ENCODE measurements at regions not wholly inside any gene's neighbourhood (a gene's known extent, or its start where the extent isn't known, plus 50 kb on each side); places are given as distances from the start of the nearest gene placed in this dataset.
"Not testable (repeated sequence)": the region's sequence is repeated elsewhere in the genome, so short reads cannot be mapped to it uniquely, and the experiment has no call there.

DNA sequence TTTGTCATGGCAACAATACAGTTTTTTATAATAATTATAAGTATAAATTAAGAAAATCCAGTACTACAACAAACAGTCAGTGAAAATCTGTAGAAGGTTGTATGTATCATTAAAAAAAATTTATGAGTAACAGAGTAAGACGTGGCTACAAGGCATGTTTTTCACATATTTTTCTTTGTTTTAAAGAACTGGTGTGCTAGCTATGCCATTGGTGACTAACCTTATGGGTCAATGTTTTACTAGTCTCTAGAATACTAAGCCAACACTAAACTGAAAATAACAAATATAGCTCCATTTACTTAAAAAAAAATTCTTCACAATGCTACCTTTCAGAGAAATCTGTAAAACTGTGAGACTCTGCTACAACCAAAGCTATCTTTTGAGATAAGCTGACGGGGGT lies 261.5 kb downstream of the ADGRL2 start:
- DNase-seq (ENCODE audit: low spot score in 2 of 2) = no peak
- Histone ChIP-seq H3K36me3 (no peaks in the 10 kb centered on the region), H3K4me1 (no peaks in the 10 kb centered on the region), H3K27me3 (no peaks in the 10 kb centered on the region), H3K4me3 (no peak overlapping the region), H3K27ac (no peak overlapping the region), H3K9me3 (no peaks in the 10 kb centered on the region)
- 82% methylated on average over 2 of the region's 2 CpGs for WGBS
- TF ChIP-seq POLR2AphosphoS5 (IDR thresholded peaks at IDR 0.05) (no peak), EP300 (IDR thresholded peaks at IDR 0.05) (no peak), POLR2A (IDR thresholded peaks at IDR 0.05) (no peak)
- TF ChIP-seq, protein P1, sequence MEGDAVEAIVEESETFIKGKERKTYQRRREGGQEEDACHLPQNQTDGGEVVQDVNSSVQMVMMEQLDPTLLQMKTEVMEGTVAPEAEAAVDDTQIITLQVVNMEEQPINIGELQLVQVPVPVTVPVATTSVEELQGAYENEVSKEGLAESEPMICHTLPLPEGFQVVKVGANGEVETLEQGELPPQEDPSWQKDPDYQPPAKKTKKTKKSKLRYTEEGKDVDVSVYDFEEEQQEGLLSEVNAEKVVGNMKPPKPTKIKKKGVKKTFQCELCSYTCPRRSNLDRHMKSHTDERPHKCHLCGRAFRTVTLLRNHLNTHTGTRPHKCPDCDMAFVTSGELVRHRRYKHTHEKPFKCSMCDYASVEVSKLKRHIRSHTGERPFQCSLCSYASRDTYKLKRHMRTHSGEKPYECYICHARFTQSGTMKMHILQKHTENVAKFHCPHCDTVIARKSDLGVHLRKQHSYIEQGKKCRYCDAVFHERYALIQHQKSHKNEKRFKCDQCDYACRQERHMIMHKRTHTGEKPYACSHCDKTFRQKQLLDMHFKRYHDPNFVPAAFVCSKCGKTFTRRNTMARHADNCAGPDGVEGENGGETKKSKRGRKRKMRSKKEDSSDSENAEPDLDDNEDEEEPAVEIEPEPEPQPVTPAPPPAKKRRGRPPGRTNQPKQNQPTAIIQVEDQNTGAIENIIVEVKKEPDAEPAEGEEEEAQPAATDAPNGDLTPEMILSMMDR (IDR thresholded peaks at IDR 0.05) = no peak

DNA sequence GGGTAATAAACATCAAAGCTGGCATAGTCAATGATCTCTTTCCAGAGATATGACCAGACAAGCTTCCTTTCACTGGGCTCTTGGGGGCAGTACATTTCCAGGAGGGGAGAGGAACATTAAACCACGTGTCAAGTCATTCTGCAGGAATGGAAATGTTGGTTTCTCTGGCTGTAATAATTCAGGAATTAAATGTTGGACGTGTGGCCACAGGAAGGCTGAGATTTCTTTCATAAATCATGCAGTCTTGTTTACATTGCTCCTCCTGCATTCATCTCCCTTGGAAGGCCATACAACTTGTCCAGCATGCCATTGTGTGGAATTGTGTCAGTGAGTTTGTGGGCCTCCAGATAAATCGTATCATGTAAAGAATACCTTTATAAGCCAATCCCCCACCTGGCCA lies 259.2 kb downstream of the ADGRL2 start:
- no peak overlapping the region for H3K4me3 ChIP-seq
- no peak overlapping the region for H3K27ac ChIP-seq
- no peak for DNase-seq (ENCODE audit: low spot score in 2 of 2)
- no peaks in the 10 kb centered on the region for H3K36me3 ChIP-seq
- 45% methylated on average over 3 of the region's 3 CpGs for WGBS
- TF ChIP-seq, protein P1 (IDR thresholded peaks at IDR 0.05) = no peak
- no peak for TF ChIP-seq EP300 (IDR thresholded peaks at IDR 0.05)
- TF ChIP-seq POLR2AphosphoS5 (IDR thresholded peaks at IDR 0.05) = no peak
- no peak for TF ChIP-seq POLR2A (IDR thresholded peaks at IDR 0.05)
- no peaks in the 10 kb centered on the region for H3K9me3 ChIP-seq
- H3K27me3 ChIP-seq = no peaks in the 10 kb centered on the region
- H3K4me1 ChIP-seq = no peaks in the 10 kb centered on the region

DNA sequence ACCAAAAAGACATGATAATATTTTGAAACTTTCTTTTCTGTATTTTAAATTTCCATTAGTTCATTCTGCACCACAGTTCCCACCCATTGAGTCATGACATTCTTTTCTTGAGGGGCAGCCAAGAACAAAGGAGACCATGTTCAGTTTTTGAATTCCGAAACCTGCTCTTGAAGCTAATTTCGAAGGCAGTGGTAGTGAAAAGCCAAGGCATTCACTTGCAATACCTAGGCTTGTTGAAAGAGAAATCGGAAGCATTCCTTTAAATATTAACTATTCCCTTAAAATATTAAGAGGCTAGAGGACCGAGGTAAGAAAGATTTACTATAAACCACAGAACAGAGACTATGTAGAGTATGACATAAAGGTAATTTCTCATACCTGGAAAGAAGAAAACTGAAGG lies 256.3 kb downstream of the ADGRL2 start:
- H3K27me3 ChIP-seq = no peaks in the 10 kb centered on the region
- H3K27ac ChIP-seq = no peak overlapping the region
- no peak overlapping the region for H3K4me3 ChIP-seq
- TF ChIP-seq POLR2AphosphoS5 (IDR thresholded peaks at IDR 0.05) (no peak), POLR2A (IDR thresholded peaks at IDR 0.05) (no peak), EP300 (IDR thresholded peaks at IDR 0.05) (no peak)
- TF ChIP-seq, protein P1 (IDR thresholded peaks at IDR 0.05) = no peak
- 84% methylated on average over 4 of the region's 4 CpGs for WGBS
- DNase-seq (ENCODE audit: low spot score in 2 of 2) = no peak
- H3K4me1 ChIP-seq = no peaks in the 10 kb centered on the region
- no peaks in the 10 kb centered on the region for H3K36me3 ChIP-seq
- H3K9me3 ChIP-seq = no peaks in the 10 kb centered on the region

DNA sequence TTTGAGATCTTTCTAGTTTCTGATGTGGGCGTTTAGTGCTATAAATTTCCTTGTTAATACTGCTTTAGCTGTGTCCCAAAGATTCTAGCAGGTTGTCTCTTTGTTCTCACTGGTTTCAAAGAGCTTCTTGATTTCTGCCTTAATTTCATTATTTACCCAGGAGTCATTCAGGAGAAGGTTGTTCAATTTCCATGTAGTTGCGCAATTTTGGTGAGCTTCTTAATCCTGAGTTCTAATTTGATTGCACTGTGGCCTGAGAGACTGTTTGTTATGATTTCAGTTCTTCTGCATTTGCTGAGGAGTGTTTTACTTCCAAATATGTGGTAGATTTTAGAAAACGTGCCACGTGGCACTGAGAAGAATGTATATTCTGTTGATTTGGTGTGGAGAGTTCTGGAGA lies 254.6 kb downstream of the ADGRL2 start:
- WGBS = 91% methylated on average over 4 of the region's 4 CpGs
- not testable (repeated sequence) for H3K4me1 ChIP-seq; H3K27me3 ChIP-seq; H3K4me3 ChIP-seq; H3K36me3 ChIP-seq; H3K27ac ChIP-seq; H3K9me3 ChIP-seq; DNase-seq (ENCODE audit: low spot score in 2 of 2)

DNA sequence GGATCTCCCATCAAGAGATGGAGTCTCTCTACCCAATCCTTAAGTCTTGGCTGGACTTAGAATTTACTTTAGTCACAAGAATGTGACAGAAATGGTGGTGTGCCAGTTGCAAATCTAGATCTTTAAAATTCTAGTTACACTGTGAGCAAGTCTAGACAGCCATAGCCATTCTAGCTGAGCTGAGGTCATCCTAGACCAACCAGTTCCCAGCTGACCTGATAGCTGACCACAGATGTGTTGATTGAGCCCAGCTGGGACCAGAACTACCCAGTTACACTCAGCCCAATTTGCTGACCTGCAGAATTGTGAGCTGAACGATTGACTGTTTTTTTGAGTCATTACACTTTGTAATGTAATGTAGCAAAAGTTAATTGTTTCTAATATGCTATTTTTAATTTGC lies 251.8 kb downstream of the ADGRL2 start:
- TF ChIP-seq POLR2A (IDR thresholded peaks at IDR 0.05) (no peak), EP300 (IDR thresholded peaks at IDR 0.05) (no peak)
- Histone ChIP-seq H3K36me3 (no peaks in the 10 kb centered on the region), H3K4me1 (no peaks in the 10 kb centered on the region), H3K27ac (no peak overlapping the region), H3K9me3 (no peaks in the 10 kb centered on the region), H3K4me3 (no peak overlapping the region), H3K27me3 (no peaks in the 10 kb centered on the region)
- WGBS = 62% methylated on average over 1 of the region's 1 CpG
- no peak for DNase-seq (ENCODE audit: low spot score in 2 of 2)

DNA sequence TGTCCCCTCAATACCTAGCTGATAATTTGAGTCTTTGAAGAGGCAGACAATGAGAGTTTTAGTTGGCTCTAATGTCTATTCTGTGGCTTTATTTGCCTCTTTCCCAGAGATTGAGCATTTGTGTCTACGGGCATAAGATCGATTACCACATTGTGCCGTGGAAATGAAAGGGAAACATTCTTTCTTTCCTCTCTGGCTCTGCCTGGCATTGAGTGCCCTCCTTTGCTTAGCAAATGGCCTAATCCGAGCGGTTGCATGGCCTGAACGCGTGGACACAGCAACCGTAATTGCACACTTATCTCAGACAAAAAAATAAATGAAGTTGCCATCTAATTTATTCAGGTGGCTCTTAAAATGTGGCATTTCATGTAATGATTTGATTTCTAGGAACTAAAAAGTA lies 247.9 kb downstream of the ADGRL2 start:
- no peaks in the 10 kb centered on the region for H3K9me3 ChIP-seq
- no peak overlapping the region for H3K4me3 ChIP-seq
- no peaks in the 10 kb centered on the region for H3K4me1 ChIP-seq
- no peak for DNase-seq (ENCODE audit: low spot score in 2 of 2)
- no peak overlapping the region for H3K27ac ChIP-seq
- no peaks in the 10 kb centered on the region for H3K27me3 ChIP-seq
- no peak for TF ChIP-seq EP300 (IDR thresholded peaks at IDR 0.05)
- TF ChIP-seq POLR2A (IDR thresholded peaks at IDR 0.05) = no peak
- no peak for TF ChIP-seq POLR2AphosphoS5 (IDR thresholded peaks at IDR 0.05)
- TF ChIP-seq, protein P1 (IDR thresholded peaks at IDR 0.05) = no peak
- WGBS = 89% methylated on average over 8 of the region's 8 CpGs
- H3K36me3 ChIP-seq = no peaks in the 10 kb centered on the region

All from suprapubic skin (tissue), 4 donors.